HG03460 (cell line): ENCODE measurements at regions not wholly inside any gene's neighbourhood (a gene's known extent, or its start where the extent isn't known, plus 50 kb on each side); places are given as distances from the start of the nearest gene placed in this dataset.
"Not testable (repeated sequence)": the region's sequence is repeated elsewhere in the genome, so short reads cannot be mapped to it uniquely, and the experiment has no call there.

Source experiments
- ATAC-seq: cut with Tn5 transposase; IDR thresholded peaks from one replicate; pipeline ENCODE4 v1.9.1; 2021; ENCODE audit not compliant: unreplicated experiment

- no peak for ATAC-seq
These were observed 1104.6 kb downstream of the SORCS3 start for GRCh38 chr10:105745596-105746148.

DNA sequence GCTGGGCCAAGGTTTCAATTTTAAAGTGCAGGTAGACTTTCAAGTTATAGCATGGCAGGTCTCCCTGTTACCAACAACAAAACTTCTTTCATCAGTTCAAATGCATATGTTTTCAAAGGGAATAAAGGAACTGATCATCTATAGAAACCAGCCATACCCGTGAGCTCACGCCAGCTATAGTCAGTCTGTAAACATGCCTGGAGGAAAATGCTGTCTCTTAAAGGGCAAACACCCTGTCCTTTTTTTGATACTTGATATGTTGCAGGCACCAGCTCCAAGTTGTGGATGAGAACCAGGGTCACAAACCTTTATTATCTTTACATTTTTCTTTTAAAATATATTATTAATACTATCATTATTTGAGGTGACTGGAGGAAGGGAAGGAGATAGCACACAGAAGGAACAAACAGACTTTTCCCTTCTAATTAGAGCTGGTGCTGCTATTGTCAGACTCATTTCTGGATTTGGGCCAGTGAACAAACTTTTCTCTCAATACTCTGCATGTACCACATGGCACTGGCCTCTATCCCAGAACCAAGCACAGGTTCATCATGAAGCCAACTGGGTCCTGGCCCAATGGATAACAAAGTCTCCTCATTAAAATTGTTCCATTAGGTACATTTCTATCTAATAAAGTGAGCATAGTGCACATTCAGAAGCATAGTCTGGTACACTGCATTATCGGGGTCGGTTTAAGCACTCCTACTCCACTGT, 1102.4 kb downstream of the SORCS3 start:
- ATAC-seq: no peak

- ATAC-seq: no peak
These were observed 1101.8 kb downstream of the SORCS3 start for GRCh38 chr10:105742923-105743322.

DNA sequence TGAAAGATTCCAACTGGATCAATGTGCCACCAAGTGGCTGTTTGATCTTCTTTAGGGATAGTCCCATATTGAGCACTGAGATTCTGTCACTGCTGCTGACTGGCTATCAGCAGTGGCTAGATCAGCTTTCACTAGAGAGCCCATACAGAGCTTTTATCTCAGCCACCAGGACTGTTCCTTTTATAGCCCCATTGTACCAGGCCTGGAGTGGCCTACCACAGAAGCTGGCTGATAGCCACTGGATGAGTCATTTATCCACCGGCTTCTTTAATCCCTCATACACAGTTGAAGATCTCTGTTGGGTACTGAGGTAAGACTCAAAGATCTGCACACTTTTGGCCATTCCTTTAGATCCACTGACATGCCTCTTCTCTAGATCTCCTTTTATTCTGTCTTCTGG, 1101.1 kb downstream of the SORCS3 start:
- ATAC-seq: no peak

DNA sequence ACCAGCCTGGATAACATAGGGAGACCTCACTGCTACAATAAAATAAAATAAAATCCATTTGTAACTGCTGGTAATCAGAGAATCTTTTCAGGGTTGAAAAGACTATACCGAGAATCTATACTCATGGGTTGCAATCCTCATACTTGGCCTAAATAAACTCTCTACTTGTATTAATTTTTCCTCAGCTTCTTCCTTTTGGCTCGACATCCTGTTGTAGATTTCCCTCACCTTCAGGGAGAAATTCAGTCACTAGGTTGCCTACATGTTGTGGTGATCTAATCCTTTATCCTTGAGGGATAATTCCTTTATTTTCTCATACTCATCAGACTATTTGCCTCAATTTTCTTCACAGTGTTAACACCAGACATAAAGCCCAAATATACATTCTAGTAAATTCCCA, 1093.4 kb downstream of the SORCS3 start:
- no peak for ATAC-seq

DNA sequence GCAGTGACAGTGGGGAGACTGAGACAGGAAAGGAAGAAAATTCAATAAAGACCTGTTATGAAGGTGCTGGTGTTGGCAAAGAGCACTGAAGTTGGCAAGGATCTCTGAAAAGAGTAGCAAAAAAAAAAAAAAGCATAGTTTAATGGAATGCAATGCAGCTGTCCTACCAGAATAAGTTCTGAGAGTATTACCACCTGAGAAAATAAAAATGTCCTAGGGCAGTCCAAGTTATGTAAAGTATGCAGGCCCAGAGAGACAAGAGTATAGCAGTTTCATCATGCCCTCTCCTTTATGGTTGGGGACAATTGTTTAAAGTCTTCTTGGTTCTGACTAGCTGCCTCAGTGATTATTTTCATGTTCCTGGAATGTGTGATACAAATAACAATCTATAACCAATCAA, 1092.8 kb downstream of the SORCS3 start:
- ATAC-seq: no peak

- no peak for ATAC-seq
These were observed 1088.3 kb downstream of the SORCS3 start for GRCh38 chr10:105729428-105729827.

- not testable (repeated sequence) for ATAC-seq
These were observed 1086.5 kb downstream of the SORCS3 start for GRCh38 chr10:105727586-105727985.

DNA sequence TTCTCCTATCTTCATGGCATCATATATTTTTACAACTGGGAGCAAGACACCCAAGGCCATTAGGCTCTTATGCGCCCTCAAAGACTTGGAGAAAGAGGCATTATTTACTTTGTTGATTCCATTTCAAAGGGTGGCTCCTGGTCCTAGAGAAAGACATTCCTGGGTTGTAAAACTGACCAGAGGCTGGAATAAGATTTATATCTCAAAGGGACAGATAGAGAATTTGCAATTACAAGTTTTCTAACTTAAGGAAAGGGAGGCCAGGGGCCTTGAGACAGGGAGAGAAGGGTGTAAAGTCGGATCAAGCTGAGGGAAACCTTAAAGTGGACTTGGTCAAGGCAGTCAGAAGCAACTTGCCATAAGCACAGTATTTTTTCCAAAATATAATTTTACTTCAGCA, 1086.0 kb downstream of the SORCS3 start:
- ATAC-seq: no peak

- ATAC-seq: no peak
These were observed 1085.1 kb downstream of the SORCS3 start for GRCh38 chr10:105726149-105726548.

GRCh38 chr10:105725007-105725406, 1083.9 kb downstream of the SORCS3 start:
- no peak for ATAC-seq

- ATAC-seq: no peak
These were observed 1077.3 kb downstream of the SORCS3 start for GRCh38 chr10:105718207-105718995.

- ATAC-seq: no peak
These were observed 1073.6 kb downstream of the SORCS3 start for GRCh38 chr10:105714728-105715127.

GRCh38 chr10:105707603-105708002, 1066.5 kb downstream of the SORCS3 start:
- no peak for ATAC-seq

GRCh38 chr10:105706281-105707026, 1065.4 kb downstream of the SORCS3 start:
- no peak for ATAC-seq

DNA sequence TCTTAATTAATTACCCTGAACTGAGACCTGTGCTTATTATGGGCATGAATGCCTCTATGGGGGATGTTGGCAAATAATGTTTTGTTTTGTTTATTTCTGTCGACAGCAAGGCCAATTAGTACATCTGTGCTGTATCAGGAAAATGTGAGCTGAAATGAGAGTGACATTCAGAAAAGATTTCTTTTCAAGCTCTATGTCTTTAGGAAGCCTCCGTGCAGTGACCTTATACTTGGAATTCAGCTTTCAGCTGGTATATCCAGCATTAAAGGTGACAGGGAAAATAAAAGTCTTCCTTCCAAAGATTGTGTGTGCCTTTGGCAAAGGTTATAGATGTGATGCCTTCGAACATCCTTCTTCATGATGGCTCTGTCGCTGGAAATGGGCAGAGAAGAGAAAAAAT, 1061.1 kb downstream of the SORCS3 start:
- no peak for ATAC-seq

DNA sequence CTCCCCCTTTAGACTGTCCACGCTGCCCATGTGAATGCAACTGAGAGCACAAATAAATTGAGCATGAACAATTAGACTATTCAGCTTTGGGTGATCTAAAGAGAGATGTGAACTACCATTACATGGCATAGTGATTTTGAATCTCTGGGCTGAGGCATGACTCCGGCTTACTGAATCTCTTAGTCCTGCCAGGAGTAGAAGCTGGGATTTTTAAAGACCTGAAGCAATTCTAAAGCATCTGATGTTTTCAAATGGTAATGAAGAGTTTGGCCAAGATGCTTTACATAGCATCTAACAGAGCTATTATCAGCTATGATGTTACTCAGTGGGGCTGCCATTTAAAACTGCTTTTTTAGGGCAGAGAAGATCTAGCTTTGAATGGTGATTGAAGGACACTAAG, 1059.1 kb downstream of the SORCS3 start:
- no peak for ATAC-seq

DNA sequence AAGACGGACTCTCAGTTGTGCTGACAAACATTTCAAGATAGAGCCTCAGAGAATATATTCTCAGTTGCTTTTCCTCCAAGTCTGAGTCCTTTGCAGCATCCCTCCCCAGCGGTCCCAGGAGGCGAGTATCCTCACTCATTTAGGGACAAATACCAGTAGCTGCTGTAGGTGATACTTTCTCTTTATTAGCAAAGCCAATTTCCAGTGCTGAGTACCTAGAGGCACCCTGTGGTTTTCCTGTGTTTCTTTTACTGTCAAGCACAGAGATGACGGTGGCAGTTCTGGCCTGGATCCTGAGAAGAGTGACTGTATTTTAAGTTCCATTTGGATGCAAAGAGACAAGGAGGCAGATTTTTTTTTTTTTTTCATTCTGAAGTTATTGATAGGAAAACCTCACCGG, 1058.4 kb downstream of the SORCS3 start:
- ATAC-seq: no peak

GRCh38 chr10:105698592-105698991, 1057.5 kb downstream of the SORCS3 start:
- no peak for ATAC-seq

GRCh38 chr10:105697290-105697780, 1056.2 kb downstream of the SORCS3 start:
- ATAC-seq: no peak

DNA sequence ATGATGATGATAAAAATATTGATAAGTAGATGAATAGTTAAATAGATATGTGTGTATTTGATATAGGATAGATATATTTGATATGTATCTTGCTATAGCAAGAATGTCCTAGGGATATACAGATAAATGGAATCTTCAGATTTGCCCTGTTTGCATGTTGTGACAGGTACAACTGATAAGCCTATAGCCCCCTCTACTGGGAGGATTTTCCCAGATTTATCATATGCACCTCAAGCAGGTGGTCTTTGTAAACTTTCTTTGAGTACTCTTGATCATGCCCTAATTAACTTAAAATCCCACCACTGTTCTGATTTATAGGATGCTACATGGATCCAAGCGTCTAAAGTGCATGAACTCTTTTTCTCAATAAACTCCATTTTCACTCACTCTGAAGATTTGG, 1050.7 kb downstream of the SORCS3 start:
- no peak for ATAC-seq
